ENCODE measurements at regions not wholly inside any gene's neighbourhood (a gene's known extent, or its start where the extent isn't known, plus 50 kb on each side); places are given as distances from the start of the nearest gene placed in this dataset.
"Not testable (repeated sequence)": the region's sequence is repeated elsewhere in the genome, so short reads cannot be mapped to it uniquely, and the experiment has no call there.

GRCh38 chr4:17236686-17237085 is 275.2 kb downstream of the QDPR start:
- peak; percentile 17 for DNase-seq (ENCODE audit: low read depth)

DNA sequence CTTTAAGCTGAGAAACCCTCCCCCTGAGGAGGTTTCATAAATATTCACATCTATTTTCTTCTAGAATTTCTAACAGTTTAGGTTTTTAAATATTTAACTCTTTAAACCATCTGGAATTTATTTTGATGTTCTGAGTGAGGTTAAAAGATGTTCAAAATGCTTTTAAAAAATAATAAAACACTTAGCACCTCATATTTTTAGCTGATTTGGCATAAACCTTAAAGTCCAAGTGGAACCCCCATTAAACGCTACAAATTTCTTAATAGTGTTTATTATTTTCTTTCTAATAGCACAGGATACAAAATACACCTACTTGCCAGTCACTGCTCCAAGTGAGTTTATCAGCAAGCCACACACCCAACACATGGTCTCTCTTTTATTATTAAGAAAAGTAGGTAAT is 277.2 kb downstream of the QDPR start:
- DNase-seq (ENCODE audit: low read depth), result no peak

- DNase-seq (ENCODE audit: low read depth), result peak; percentile 31
Measured at GRCh38 chr4:17232566-17233253, 279.2 kb downstream of the QDPR start.

- not testable (repeated sequence) for DNase-seq (ENCODE audit: low read depth)
Measured at GRCh38 chr4:17231880-17232475, 279.9 kb downstream of the QDPR start.

- no peak for DNase-seq (ENCODE audit: low read depth)
Measured at GRCh38 chr4:17230727-17231126, 281.2 kb downstream of the QDPR start.

DNA sequence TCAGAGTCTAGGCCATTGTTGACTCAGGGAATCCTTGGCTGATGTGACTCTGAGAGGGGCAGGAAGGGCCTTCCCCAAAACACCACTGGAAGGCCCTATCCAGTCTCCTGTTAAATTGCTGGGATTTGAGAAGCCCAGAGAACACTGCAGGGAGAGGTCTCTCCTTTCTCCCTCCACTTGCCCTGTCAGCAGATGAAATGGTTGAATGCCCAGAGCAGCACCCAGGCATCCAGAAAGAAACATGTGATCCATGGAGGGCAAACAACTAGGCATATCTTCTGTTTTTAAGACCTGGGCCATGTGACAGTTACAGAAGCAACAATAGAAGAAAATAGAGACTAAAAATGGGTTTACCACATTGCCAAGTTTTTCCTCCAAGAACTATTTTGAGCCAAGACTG is 291.1 kb downstream of the QDPR start:
- no peak for DNase-seq (ENCODE audit: low read depth)

GRCh38 chr4:17218786-17219185 is 293.1 kb downstream of the QDPR start:
- DNase-seq (ENCODE audit: low read depth), result no peak

GRCh38 chr4:17206829-17207801 is 304.8 kb downstream of the QDPR start:
- DNase-seq (ENCODE audit: low read depth), result no peak

DNA sequence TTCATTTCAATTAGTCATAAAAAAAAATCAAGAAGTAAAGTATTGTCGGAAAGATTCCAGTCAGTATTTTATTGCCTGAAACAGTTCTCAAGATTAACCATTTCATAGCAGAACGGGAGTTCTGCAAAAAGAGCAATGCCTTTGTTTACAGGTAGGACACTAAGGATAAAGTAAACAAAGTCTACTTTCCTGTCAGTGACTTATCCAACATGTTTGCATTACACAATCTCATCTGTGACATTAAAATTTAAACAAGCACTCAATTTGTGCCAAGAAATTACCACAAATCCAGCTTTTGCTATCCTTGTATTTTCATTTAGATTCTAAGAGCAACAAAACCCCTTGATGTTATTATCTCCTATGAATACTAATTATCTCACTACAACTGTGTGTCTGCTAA is 306.5 kb upstream of the LDB2 start:
- DNase-seq (ENCODE audit: low read depth), result no peak

- no peak for DNase-seq (ENCODE audit: low read depth)
Measured at GRCh38 chr4:17203797-17204196, 305.4 kb upstream of the LDB2 start.

- no peak for DNase-seq (ENCODE audit: low read depth)
Measured at GRCh38 chr4:17197070-17197469, 298.6 kb upstream of the LDB2 start.

GRCh38 chr4:17195461-17196275 is 297.2 kb upstream of the LDB2 start:
- DNase-seq (ENCODE audit: low read depth), result no peak

- no peak for DNase-seq (ENCODE audit: low read depth)
Measured at GRCh38 chr4:17194586-17194985, 296.1 kb upstream of the LDB2 start.

GRCh38 chr4:17189759-17190158 is 291.3 kb upstream of the LDB2 start:
- DNase-seq (ENCODE audit: low read depth), result no peak

- peak; percentile 65 for DNase-seq (ENCODE audit: low read depth)
Measured at GRCh38 chr4:17189401-17189720, 290.9 kb upstream of the LDB2 start.

DNA sequence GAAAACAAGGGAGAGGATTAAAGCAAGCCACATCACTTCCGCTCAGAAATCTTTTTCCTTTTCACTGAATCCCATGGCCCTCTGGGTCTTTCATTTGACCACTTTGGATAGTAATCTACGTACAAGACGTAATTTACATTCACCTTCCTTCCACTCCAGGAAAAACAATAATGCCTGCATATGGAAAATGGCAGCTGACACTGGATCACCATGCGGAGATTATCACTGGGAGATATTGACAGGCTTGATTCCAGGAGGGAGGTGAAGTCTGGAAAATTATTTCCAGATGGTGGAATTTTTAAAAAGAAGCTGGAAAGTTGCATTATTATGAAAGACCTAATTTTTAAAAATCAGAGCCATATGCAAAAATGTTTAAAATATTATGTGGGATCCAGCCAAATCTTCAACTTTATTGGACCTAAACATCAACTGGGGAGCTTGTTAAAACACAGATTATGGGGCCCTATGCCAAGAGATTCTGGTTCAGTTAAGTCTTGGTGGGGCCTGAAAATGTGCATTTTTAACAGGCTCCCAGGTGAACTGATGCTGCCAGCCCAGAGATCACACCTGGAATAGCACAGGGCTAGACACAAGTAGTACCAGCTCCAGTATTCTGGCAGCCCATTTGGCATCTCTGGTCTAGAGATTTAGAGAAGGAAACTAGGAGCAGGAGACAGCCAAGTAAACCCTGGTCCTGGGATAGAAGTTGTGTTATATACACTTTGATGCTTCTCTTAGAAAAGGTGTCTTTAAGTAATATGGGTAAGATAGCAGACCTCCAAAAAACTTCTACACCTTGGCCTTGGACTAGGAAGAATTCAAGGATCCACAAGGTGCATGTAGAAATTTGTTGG is 290.3 kb upstream of the LDB2 start:
- DNase-seq (ENCODE audit: low read depth), result no peak

DNA sequence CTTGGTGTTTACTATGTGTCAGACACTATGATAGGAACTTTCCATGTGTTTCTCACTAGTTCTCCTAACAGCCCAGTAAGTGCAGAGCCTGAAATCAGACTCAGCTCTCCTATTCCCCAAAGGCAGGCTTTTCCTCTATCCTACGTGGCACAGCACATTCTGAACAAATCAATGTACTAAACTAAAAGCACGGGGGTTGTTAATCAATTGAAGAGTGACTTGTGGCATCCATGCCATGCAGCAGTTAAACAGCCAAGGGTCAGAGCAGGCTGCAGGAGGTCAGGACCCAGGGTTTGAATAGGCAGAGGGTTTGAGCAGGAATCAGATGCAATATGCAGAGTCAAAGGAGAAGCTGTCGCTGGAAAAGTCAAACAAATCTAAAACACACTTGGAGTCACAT is 289.7 kb upstream of the LDB2 start:
- DNase-seq (ENCODE audit: low read depth), result no peak

DNA sequence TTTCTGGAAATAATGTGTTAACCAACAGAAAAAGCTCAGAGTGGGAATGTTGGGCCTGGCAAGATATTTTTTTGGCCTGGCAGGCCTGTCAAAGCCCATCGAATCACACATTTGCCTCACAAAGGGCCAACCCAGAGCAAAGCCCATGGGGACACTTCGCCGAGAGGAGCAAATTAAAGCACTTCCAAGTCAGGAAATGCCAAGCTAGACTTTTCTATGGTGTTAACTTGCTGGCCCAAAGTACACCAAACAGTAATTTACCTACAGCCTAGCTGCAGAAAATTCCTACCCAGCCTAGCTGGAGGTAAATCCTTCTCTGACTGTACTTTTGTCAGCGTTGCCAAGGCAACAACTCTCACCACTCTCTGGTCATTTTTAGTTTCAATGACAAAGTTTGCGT is 288.6 kb upstream of the LDB2 start:
- no peak for DNase-seq (ENCODE audit: low read depth)

- DNase-seq (ENCODE audit: low read depth), result no peak
Measured at GRCh38 chr4:17182888-17183287, 284.4 kb upstream of the LDB2 start.

- no peak for DNase-seq (ENCODE audit: low read depth)
Measured at GRCh38 chr4:17174751-17175150, 276.3 kb upstream of the LDB2 start.

GRCh38 chr4:17173300-17173699 is 274.9 kb upstream of the LDB2 start:
- DNase-seq (ENCODE audit: low read depth), result no peak
